ENCODE measurements at regions not wholly inside any gene's neighbourhood (a gene's known extent, or its start where the extent isn't known, plus 50 kb on each side); places are given as distances from the start of the nearest gene placed in this dataset.

GRCh38 chr3:118785415-118785814 is 249.2 kb downstream of the IGSF11 start:
- Histone ChIP-seq H3K4me2 (ENCODE audit: insufficient read depth, low read length) (no peak overlapping the region), H3K27ac (ENCODE audit: extremely low read depth, low read depth, low read length) (no peak overlapping the region), H3K4me1 (replicated peaks in 1 of 2; ENCODE audit: control insufficient read depth in 2 of 2, insufficient read depth in 2 of 2, low read length in 2 of 2) (no peaks in the 10 kb centered on the region), H2AFZ (ENCODE audit: low read depth, low read length) (no peak overlapping the region), H3K4me3 (no peak overlapping the region), H3K9ac (ENCODE audit: insufficient read depth in 1 of 2, low read depth in 2 of 2, low read length in 2 of 2) (no peak overlapping the region), H3K9me1 (ENCODE audit: control insufficient read depth, insufficient read depth, low read length) (no peaks in the 10 kb centered on the region), H3K27me3 (ENCODE audit: control insufficient read depth in 2 of 2, insufficient read depth in 2 of 2, low read length in 2 of 2) (no peaks in the 10 kb centered on the region), H3K79me2 (ENCODE audit: control insufficient read depth, insufficient read depth, low read length) (no peaks in the 10 kb centered on the region), H4K20me1 (replicated peaks; ENCODE audit: control insufficient read depth, insufficient read depth, low read length) (no peaks in the 10 kb centered on the region), H3K9me3 (replicated peaks; ENCODE audit: control insufficient read depth, insufficient read depth, low read depth, low read length) (no peaks in the 10 kb centered on the region), H3K36me3 (ENCODE audit: control insufficient read depth, insufficient read depth, low read length) (no peaks in the 10 kb centered on the region)
- DNase-seq (ENCODE audit: extremely low read depth in 1 of 4, low spot score in 3 of 4) = no peak
- TF ChIP-seq ZNF318 (IDR thresholded peaks at IDR 0.05; ENCODE audit: borderline replicate concordance in 1 of 2, low read depth in 1 of 2) (no peak), YBX1 (IDR thresholded peaks at IDR 0.05) (no peak), ZNF316 (IDR thresholded peaks at IDR 0.05) (peak; percentile 43), HMGXB4 (CRISPR knock-in tag; IDR thresholded peaks at IDR 0.05) (no peak), SREBF1 (IDR thresholded peaks at IDR 0.05; ENCODE audit: borderline replicate concordance, low read depth, low read length) (no peak), C11orf30 (IDR thresholded peaks at IDR 0.05; ENCODE audit: low read depth) (peak; percentile 31; the same call in 1 of the 2 replicates)
- POLR2A ChIA-PET = no interaction called here
- intact Hi-C loops (cut with micrococcal nuclease) (no loop called here), in situ Hi-C loops (cut with MboI) (no loop called here)
- FAIRE-seq = no peak
- CTCF ChIA-PET (ENCODE audit: low intra/inter-chr PET ratio) = no interaction called here
- BruUV-seq (replicated peaks) = no TSS peak
- ATAC-seq = no peak

Measured in K562 (cell line).